ENCODE measurements at regions not wholly inside any gene's neighbourhood (a gene's known extent, or its start where the extent isn't known, plus 50 kb on each side); places are given as distances from the start of the nearest gene placed in this dataset.
A peak's percentile ranks its signal among the peaks of the same experiment; 100 is the strongest.

- 0 out of 2 replicates have a peak, but pooled peaks have one; percentile 29 for TF ChIP-seq SP1 (IDR thresholded peaks at IDR 0.05; ENCODE audit: low read depth)
These were observed 298.5 kb upstream of the FOXF1 start (continued) for GRCh38 chr16:86211800-86212199.

GRCh38 chr16:86212706-86213436 is 297.5 kb upstream of the FOXF1 start:
- ATAC-seq (no peak), DNase-seq (ENCODE audit: low read depth, low spot score) (no peak)
- Histone ChIP-seq H2AFZ (ENCODE audit: low read depth, low read length, poor library complexity, severe bottlenecking) (no peak overlapping the region), H3K4me1 (ENCODE audit: control insufficient read depth in 1 of 2, insufficient read depth in 2 of 2, low read length in 2 of 2) (peaks cover 4 to 11% of the 10 kb centered on the region in 2 experiments; a peak in 3 of 4 replicates), H3K4me3 (replicated peaks in 1 of 2; ENCODE audit: low read depth in 1 of 2, low read length in 2 of 2) (no peak overlapping the region), H3K36me3 (ENCODE audit: control insufficient read depth in 1 of 2, insufficient read depth in 2 of 2, low read length in 2 of 2) (no peaks in the 10 kb centered on the region), H3K4me2 (ENCODE audit: low read length) (peak overlapping the region; percentile 44; the same call in 1 of the 2 replicates), H3K9ac (ENCODE audit: low read length) (no peak overlapping the region), H3K27ac (ENCODE audit: low read depth, low read length) (no peak overlapping the region), H3K27me3 (ENCODE audit: insufficient read depth, low read length) (no peaks in the 10 kb centered on the region), H3K79me2 (ENCODE audit: insufficient read depth, low read length) (no peaks in the 10 kb centered on the region), H3K9me3 (ENCODE audit: control insufficient read depth in 1 of 2, insufficient read depth in 1 of 2, low read depth in 1 of 2, low read length in 2 of 2) (no peaks in the 10 kb centered on the region), H4K20me1 (ENCODE audit: insufficient read depth) (no peaks in the 10 kb centered on the region), H3K9me2 (ENCODE audit: insufficient read depth) (no peaks in the 10 kb centered on the region)
- CTCF ChIA-PET, result no interaction called here
- BruUV-seq (replicated peaks), result no TSS peak
- intact Hi-C loops (cut with micrococcal nuclease), result no loop called here
- RAD21 ChIA-PET (ENCODE audit: low non-redundant PET in 1 of 2, low total read pairs in 2 of 2, uncharacterized antibody in 2 of 2, unreplicated experiment in 2 of 2), result interaction anchor here in 1 of 2 experiments (1.1 kb wide), 1 partner anchor 40 kb away, joined by 3 read pairs; no protein-coding TSS in a partner anchor
- TF ChIP-seq YY1 (IDR thresholded peaks at IDR 0.05; ENCODE audit: extremely low read depth, insufficient replicate concordance, low read depth, low read length), result no peak
- POLR2A ChIA-PET, result no interaction called here

- H3K4me3 ChIP-seq (replicated peaks in 1 of 2; ENCODE audit: low read depth in 1 of 2, low read length in 2 of 2), result no peak overlapping the region
- H3K79me2 ChIP-seq (ENCODE audit: insufficient read depth, low read length), result no peaks in the 10 kb centered on the region
- H4K20me1 ChIP-seq (ENCODE audit: insufficient read depth), result no peaks in the 10 kb centered on the region
- POLR2A ChIA-PET, result no interaction called here
- no TSS peak for BruUV-seq (replicated peaks)
- no peaks in the 10 kb centered on the region for H3K27me3 ChIP-seq (ENCODE audit: insufficient read depth, low read length)
- intact Hi-C loops (cut with micrococcal nuclease), result no loop called here
- H3K27ac ChIP-seq (ENCODE audit: low read depth, low read length), result no peak overlapping the region
- H3K4me1 ChIP-seq (ENCODE audit: control insufficient read depth in 1 of 2, insufficient read depth in 2 of 2, low read length in 2 of 2), result peaks cover 4 to 11% of the 10 kb centered on the region in 2 experiments; a peak in 3 of 4 replicates
- no peaks in the 10 kb centered on the region for H3K36me3 ChIP-seq (ENCODE audit: control insufficient read depth in 1 of 2, insufficient read depth in 2 of 2, low read length in 2 of 2)
- no peak overlapping the region for H3K9ac ChIP-seq (ENCODE audit: low read length)
- no peak for ATAC-seq
- RAD21 ChIA-PET (ENCODE audit: low non-redundant PET in 1 of 2, low total read pairs in 2 of 2, uncharacterized antibody in 2 of 2, unreplicated experiment in 2 of 2), result no interaction called here
- DNase-seq (ENCODE audit: low read depth, low spot score), result no peak
- no peak overlapping the region for H3K4me2 ChIP-seq (ENCODE audit: low read length)
- H3K9me2 ChIP-seq (ENCODE audit: insufficient read depth), result no peaks in the 10 kb centered on the region
- CTCF ChIA-PET, result interaction anchor here (0.8 kb wide), 1 partner anchor 39 kb away, joined by 3 read pairs; no protein-coding TSS in a partner anchor
- H3K9me3 ChIP-seq (ENCODE audit: control insufficient read depth in 1 of 2, insufficient read depth in 1 of 2, low read depth in 1 of 2, low read length in 2 of 2), result no peaks in the 10 kb centered on the region
- no peak overlapping the region for H2AFZ ChIP-seq (ENCODE audit: low read depth, low read length, poor library complexity, severe bottlenecking)
- TF ChIP-seq EZH2phosphoT487 (IDR thresholded peaks at IDR 0.05; ENCODE audit: borderline replicate concordance) (no peak), CEBPB (IDR thresholded peaks at IDR 0.05; ENCODE audit: low read depth) (no peak), YY1 (IDR thresholded peaks at IDR 0.05; ENCODE audit: extremely low read depth, insufficient replicate concordance, low read depth, low read length) (no peak), EZH2 (IDR thresholded peaks at IDR 0.05) (no peak), ZFX (IDR thresholded peaks at IDR 0.05) (no peak), SIN3A (IDR thresholded peaks at IDR 0.05; ENCODE audit: low read depth) (no peak), ZNF274 (IDR thresholded peaks at IDR 0.05; ENCODE audit: low read depth, low read length) (no peak), CTCF (IDR thresholded peaks at IDR 0.05 in 2 of 3, conservative IDR thresholded peaks at IDR 0.05 in 1 of 3; ENCODE audit: borderline replicate concordance in 1 of 3, insufficient read depth in 1 of 3, low read depth in 2 of 3, low read length in 2 of 3) (no peak), POLR2A (IDR thresholded peaks at IDR 0.05; ENCODE audit: borderline replicate concordance, extremely low read depth, insufficient read depth, insufficient read length) (no peak), POLR2AphosphoS5 (IDR thresholded peaks at IDR 0.05; ENCODE audit: low read depth, low read length) (no peak), ELF1 (IDR thresholded peaks at IDR 0.05; ENCODE audit: borderline replicate concordance, low read depth) (no peak)
These were observed 296.7 kb upstream of the FOXF1 start for GRCh38 chr16:86213437-86214205.
